Activated T-cell treated with anti-CD3 and anti-CD28 coated beads, Interleukin-2, amount 50 U/mL, for 24 hours (primary cell): ENCODE measurements at regions not wholly inside any gene's neighbourhood (a gene's known extent, or its start where the extent isn't known, plus 50 kb on each side); places are given as distances from the start of the nearest gene placed in this dataset.
"Not testable (repeated sequence)": the region's sequence is repeated elsewhere in the genome, so short reads cannot be mapped to it uniquely, and the experiment has no call there.

Source experiments
- DNase-seq: peaks from one replicate; pipeline ENCODE4 v3.0.0-alpha.2; 2020
- H3K27ac Mint-ChIP-seq: 2 replicates; pipeline ENCODE4 v1.8.0; 2020; ENCODE audit warnings: mild to moderate bottlenecking, mixed read lengths
- H3K27me3 Mint-ChIP-seq: 2 replicates; pipeline ENCODE4 v1.8.0; 2020; ENCODE audit warnings: mixed read lengths
- H3K36me3 Mint-ChIP-seq: 2 replicates; pipeline ENCODE4 v1.8.0; 2020; ENCODE audit warnings: low read depth, mixed read lengths
- H3K4me1 Mint-ChIP-seq: 2 replicates; pipeline ENCODE4 v1.8.0; 2020; ENCODE audit warnings: low read depth, mixed read lengths
- H3K4me3 Mint-ChIP-seq: 2 replicates; pipeline ENCODE4 v1.8.0; 2020; ENCODE audit warnings: mild to moderate bottlenecking, moderate library complexity, mixed read lengths
- H3K9me3 Mint-ChIP-seq: 2 replicates; pipeline ENCODE4 v1.8.0; 2020; ENCODE audit warnings: mixed read lengths

GRCh38 chr1:273772-274171 is 177.7 kb downstream of the OR4F29 start:
- DNase-seq, H3K36me3 Mint-ChIP-seq, H3K4me1 Mint-ChIP-seq, H3K9me3 Mint-ChIP-seq, H3K4me3 Mint-ChIP-seq, H3K27me3 Mint-ChIP-seq, H3K27ac Mint-ChIP-seq: not testable (repeated sequence)

- H3K27me3 Mint-ChIP-seq, H3K36me3 Mint-ChIP-seq, H3K4me1 Mint-ChIP-seq, H3K27ac Mint-ChIP-seq, H3K9me3 Mint-ChIP-seq, H3K4me3 Mint-ChIP-seq: not testable (repeated sequence)
- peak; percentile 76 for DNase-seq
These were observed 183.7 kb downstream of the OR4F29 start for GRCh38 chr1:267815-268214.
